ENCODE measurements at regions not wholly inside any gene's neighbourhood (a gene's known extent, or its start where the extent isn't known, plus 50 kb on each side); places are given as distances from the start of the nearest gene placed in this dataset.

DNA sequence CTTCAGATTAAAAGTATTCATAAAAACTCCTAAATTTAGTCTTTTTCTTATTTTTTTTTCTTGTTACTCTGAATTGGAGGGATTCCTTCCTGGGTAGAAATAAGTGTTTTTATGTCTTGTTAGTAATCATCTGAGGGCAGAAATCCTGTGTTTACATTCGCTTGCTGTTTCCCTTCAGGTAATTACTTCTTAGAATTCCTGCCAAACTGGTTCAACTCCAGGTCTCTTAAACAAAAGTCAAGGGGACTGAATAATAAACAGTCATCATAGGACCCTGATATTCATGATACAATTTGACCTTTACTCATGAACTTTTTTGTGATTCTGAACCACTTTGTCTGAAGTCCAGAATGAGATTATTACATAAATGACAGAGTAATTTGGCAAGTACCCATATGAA lies 843.9 kb downstream of the FLRT2 start:
- Histone ChIP-seq H3K4me1 (no peaks in the 10 kb centered on the region), H3K4me3 (no peak overlapping the region), H3K36me3 (no peaks in the 10 kb centered on the region), H3K9me3 (peaks cover 7 to 12% of the 10 kb centered on the region in 2 donors), H3K27ac (no peak overlapping the region), H3K27me3 (no peaks in the 10 kb centered on the region)
- DNase-seq (ENCODE audit: low spot score in 2 of 2): no peak
- TF ChIP-seq POLR2A (IDR thresholded peaks at IDR 0.05) (no peak), POLR2AphosphoS5 (IDR thresholded peaks at IDR 0.05) (no peak)
- TF ChIP-seq, protein P1, sequence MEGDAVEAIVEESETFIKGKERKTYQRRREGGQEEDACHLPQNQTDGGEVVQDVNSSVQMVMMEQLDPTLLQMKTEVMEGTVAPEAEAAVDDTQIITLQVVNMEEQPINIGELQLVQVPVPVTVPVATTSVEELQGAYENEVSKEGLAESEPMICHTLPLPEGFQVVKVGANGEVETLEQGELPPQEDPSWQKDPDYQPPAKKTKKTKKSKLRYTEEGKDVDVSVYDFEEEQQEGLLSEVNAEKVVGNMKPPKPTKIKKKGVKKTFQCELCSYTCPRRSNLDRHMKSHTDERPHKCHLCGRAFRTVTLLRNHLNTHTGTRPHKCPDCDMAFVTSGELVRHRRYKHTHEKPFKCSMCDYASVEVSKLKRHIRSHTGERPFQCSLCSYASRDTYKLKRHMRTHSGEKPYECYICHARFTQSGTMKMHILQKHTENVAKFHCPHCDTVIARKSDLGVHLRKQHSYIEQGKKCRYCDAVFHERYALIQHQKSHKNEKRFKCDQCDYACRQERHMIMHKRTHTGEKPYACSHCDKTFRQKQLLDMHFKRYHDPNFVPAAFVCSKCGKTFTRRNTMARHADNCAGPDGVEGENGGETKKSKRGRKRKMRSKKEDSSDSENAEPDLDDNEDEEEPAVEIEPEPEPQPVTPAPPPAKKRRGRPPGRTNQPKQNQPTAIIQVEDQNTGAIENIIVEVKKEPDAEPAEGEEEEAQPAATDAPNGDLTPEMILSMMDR (IDR thresholded peaks at IDR 0.05): no peak
- intact Hi-C loops (cut with DNase I; ENCODE audit: low total_unique reads): no loop called here

DNA sequence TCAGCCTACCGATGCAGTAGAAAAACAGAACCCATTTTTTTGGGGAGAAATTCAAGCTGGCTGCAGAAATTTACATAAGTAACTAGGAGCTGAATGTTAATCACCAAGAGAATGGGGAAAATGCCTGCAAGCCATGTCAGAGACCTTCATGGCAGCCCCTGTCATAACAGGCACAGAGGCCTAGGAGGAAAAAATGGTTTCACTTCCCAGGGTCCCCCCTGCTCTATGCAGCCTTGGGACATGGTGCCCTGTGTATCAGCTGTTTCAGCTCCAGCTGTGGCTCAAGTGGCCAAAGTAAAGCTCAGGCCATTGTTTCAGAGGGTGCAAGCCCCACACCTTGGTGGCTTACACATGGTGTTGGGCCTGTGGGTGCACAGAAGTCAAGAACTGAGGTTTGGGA lies 842.5 kb downstream of the FLRT2 start:
- no peak overlapping the region for H3K27ac ChIP-seq
- no peak overlapping the region for H3K4me3 ChIP-seq
- peaks cover 7 to 12% of the 10 kb centered on the region in 2 donors for H3K9me3 ChIP-seq
- no peak for DNase-seq (ENCODE audit: low spot score in 2 of 2)
- no peaks in the 10 kb centered on the region for H3K4me1 ChIP-seq
- no peaks in the 10 kb centered on the region for H3K27me3 ChIP-seq
- TF ChIP-seq POLR2A (IDR thresholded peaks at IDR 0.05) (no peak), POLR2AphosphoS5 (IDR thresholded peaks at IDR 0.05) (no peak)
- TF ChIP-seq, protein P1 (IDR thresholded peaks at IDR 0.05): no peak
- H3K36me3 ChIP-seq: no peaks in the 10 kb centered on the region
- intact Hi-C loops (cut with DNase I; ENCODE audit: low total_unique reads): no loop called here

DNA sequence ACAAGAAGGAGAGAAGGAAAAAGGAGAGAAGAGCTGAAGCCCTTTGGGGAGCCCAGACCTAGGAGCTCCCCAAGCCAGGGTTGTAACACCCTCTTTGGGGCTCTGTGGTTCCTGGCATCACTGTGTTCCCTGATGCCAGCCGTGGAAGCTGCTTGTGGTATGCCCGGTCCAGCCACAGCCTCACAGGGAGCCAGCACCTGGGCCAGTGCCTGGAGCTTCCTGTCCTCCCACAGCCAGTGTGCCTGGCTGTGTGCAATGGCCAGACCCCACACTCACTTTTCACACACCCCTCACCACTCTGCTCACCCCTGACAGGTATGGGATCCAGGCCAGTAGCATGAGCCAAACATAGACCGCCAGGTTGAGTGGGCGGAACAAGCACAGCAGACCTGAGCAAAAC lies 834.7 kb downstream of the FLRT2 start:
- intact Hi-C loops (cut with DNase I; ENCODE audit: low total_unique reads): no loop called here
- no peaks in the 10 kb centered on the region for H3K36me3 ChIP-seq
- no peaks in the 10 kb centered on the region for H3K27me3 ChIP-seq
- no peaks in the 10 kb centered on the region for H3K9me3 ChIP-seq
- H3K4me3 ChIP-seq: no peak overlapping the region
- H3K27ac ChIP-seq: no peak overlapping the region
- DNase-seq (ENCODE audit: low spot score in 2 of 2): no peak
- no peak for TF ChIP-seq POLR2A (IDR thresholded peaks at IDR 0.05)
- TF ChIP-seq, protein P1 (IDR thresholded peaks at IDR 0.05): no peak
- TF ChIP-seq POLR2AphosphoS5 (IDR thresholded peaks at IDR 0.05): no peak
- no peaks in the 10 kb centered on the region for H3K4me1 ChIP-seq

DNA sequence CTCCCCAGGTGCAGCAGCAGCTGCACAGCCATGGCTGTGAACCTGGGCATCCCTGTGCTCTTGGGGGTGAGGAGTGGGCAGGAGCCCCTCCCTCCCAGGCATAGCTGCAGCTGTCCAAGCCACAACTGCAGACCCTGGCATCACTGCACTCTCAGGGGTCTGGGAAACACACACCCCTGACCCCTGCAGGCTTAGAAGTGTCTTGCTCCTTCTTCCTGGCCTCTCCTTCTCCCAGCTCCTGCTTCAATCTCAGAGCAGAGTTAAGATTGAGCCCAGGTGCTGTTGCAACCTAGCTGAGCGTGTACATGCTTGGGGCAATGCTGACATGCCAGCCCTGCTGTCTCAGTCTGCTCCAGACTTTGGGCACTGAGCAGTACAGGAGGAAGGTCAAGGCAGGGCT lies 833.6 kb downstream of the FLRT2 start:
- H3K36me3 ChIP-seq: no peaks in the 10 kb centered on the region
- TF ChIP-seq, protein P1 (IDR thresholded peaks at IDR 0.05): no peak
- TF ChIP-seq POLR2A (IDR thresholded peaks at IDR 0.05) (no peak), POLR2AphosphoS5 (IDR thresholded peaks at IDR 0.05) (no peak)
- no peak overlapping the region for H3K27ac ChIP-seq
- DNase-seq (ENCODE audit: low spot score in 2 of 2): no peak
- no peaks in the 10 kb centered on the region for H3K27me3 ChIP-seq
- H3K4me1 ChIP-seq: no peaks in the 10 kb centered on the region
- intact Hi-C loops (cut with DNase I; ENCODE audit: low total_unique reads): no loop called here
- no peak overlapping the region for H3K4me3 ChIP-seq
- H3K9me3 ChIP-seq: no peaks in the 10 kb centered on the region

DNA sequence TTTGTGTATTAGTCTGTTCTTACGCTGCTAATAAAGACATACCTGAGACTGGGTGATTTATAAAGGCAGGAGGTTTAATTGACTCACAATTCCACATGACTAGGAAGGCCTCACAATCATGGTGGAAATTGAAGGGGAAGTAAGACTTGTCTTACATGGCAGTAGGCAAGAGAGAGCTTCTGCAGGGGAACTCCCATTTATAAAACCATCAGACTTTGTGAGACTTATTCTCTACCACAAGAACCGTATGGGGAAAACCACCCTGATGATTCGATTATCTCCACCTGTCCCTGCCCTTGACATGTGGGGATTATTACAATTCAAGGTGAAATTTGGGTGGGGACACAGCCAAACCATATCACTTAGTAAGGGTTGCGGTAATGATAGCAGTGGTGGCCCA lies 833.1 kb downstream of the FLRT2 start:
- H3K4me1 ChIP-seq: no peaks in the 10 kb centered on the region
- no peak for DNase-seq (ENCODE audit: low spot score in 2 of 2)
- H3K27me3 ChIP-seq: no peaks in the 10 kb centered on the region
- H3K9me3 ChIP-seq: no peaks in the 10 kb centered on the region
- intact Hi-C loops (cut with DNase I; ENCODE audit: low total_unique reads): no loop called here
- no peak for TF ChIP-seq POLR2AphosphoS5 (IDR thresholded peaks at IDR 0.05)
- TF ChIP-seq POLR2A (IDR thresholded peaks at IDR 0.05): no peak
- TF ChIP-seq, protein P1 (IDR thresholded peaks at IDR 0.05): no peak
- H3K4me3 ChIP-seq: no peak overlapping the region
- no peak overlapping the region for H3K27ac ChIP-seq
- H3K36me3 ChIP-seq: no peaks in the 10 kb centered on the region

Data from breast epithelium (tissue), 4 donors.